ENCODE measurements at regions not wholly inside any gene's neighbourhood (a gene's known extent, or its start where the extent isn't known, plus 50 kb on each side); places are given as distances from the start of the nearest gene placed in this dataset.

GRCh38 chr1:81170721-81171120 is 630.0 kb upstream of the ADGRL2 start:
- TF ChIP-seq CTCF (IDR thresholded peaks at IDR 0.05; ENCODE audit: borderline replicate concordance, insufficient read depth, low read depth, low read length) = no peak
- H3K4me3 ChIP-seq (ENCODE audit: low read depth, low read length) = no peak overlapping the region

DNA sequence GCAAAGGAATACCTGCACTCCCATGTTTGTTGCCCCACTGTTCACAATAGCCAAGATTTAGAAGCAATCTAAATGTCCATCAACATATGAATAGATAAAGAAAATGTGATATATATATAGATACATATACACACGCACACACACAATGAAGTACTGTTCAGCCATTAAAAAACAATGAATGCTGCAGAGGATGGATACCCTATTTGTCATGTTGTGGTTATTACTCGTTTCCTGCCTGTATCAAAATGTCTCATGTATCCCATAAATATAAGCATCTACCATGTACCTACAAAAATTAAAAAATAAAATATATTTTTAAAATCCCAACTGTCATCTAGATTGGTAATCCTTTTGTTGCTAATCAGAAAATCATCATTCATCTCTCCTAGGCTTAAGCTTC is 634.8 kb upstream of the ADGRL2 start:
- no peak for TF ChIP-seq CTCF (IDR thresholded peaks at IDR 0.05; ENCODE audit: borderline replicate concordance, insufficient read depth, low read depth, low read length)
- H3K4me3 ChIP-seq (ENCODE audit: low read depth, low read length) = no peak overlapping the region

DNA sequence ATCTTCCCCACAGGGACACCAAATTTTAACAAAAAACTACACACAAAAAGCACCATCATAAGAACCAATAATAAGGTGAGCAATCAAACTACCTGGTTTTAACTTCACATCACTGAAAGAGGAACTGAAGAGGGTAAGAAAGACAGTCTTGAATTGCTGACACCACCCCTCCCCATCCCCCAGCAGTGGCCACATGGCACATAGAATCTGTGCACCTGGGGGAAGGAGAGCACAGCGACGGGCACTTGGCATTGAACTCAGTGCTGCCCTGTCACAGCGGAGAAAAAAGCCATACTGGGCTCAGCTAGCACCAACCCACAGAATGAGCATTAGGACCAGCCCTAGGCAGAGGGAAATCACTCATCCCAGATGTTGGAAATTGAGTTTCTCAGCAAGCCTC is 640.0 kb upstream of the ADGRL2 start:
- no peak for TF ChIP-seq CTCF (IDR thresholded peaks at IDR 0.05; ENCODE audit: borderline replicate concordance, insufficient read depth, low read depth, low read length)
- no peak overlapping the region for H3K4me3 ChIP-seq (ENCODE audit: low read depth, low read length)

DNA sequence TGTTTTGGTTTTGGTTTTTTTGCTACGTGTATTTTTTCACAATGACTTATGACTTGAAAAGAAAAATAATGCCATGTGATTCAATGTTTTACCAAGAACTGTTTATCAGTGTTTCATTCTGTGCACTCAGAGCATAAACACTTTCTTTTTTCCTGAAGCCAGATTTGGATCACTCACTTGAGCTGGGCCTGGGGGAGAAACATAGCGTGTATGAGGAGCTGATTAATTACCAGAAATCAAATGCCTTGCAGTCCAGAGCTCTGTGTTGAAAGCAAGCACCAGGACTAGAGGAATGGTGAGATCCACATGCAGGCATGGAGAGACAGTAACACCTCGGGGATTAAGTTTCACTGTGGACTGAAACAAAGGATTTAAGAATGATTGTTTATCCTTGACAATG is 642.1 kb upstream of the ADGRL2 start:
- no peak for TF ChIP-seq CTCF (IDR thresholded peaks at IDR 0.05; ENCODE audit: borderline replicate concordance, insufficient read depth, low read depth, low read length)
- no peak overlapping the region for H3K4me3 ChIP-seq (ENCODE audit: low read depth, low read length)

GRCh38 chr1:81157686-81158085 is 643.0 kb upstream of the ADGRL2 start:
- no peak for TF ChIP-seq CTCF (IDR thresholded peaks at IDR 0.05; ENCODE audit: borderline replicate concordance, insufficient read depth, low read depth, low read length)
- no peak overlapping the region for H3K4me3 ChIP-seq (ENCODE audit: low read depth, low read length)

- no peak overlapping the region for H3K4me3 ChIP-seq (ENCODE audit: low read depth, low read length)
- no peak for TF ChIP-seq CTCF (IDR thresholded peaks at IDR 0.05; ENCODE audit: borderline replicate concordance, insufficient read depth, low read depth, low read length)
These were observed 643.8 kb upstream of the ADGRL2 start for GRCh38 chr1:81156887-81157286.

GRCh38 chr1:81155131-81155530 is 645.6 kb upstream of the ADGRL2 start:
- H3K4me3 ChIP-seq (ENCODE audit: low read depth, low read length) = no peak overlapping the region
- no peak for TF ChIP-seq CTCF (IDR thresholded peaks at IDR 0.05; ENCODE audit: borderline replicate concordance, insufficient read depth, low read depth, low read length)

All from GM12875 (cell line).